IMR-90 (cell line): ENCODE measurements at regions not wholly inside any gene's neighbourhood (a gene's known extent, or its start where the extent isn't known, plus 50 kb on each side); places are given as distances from the start of the nearest gene placed in this dataset.
A peak's percentile ranks its signal among the peaks of the same experiment; 100 is the strongest.

Experiments used
- ATAC-seq: fragments of 200-7000 bp; cut with Tn5 transposase; 2 replicates; pipeline ENCODE4 v1.9.1; 2020; ENCODE audit warnings: low read depth, mild to moderate bottlenecking, moderate library complexity
- BruUV-seq: library from RNA; stranded (reverse); fragments of 400-500 nt; replicated peaks from 2 replicates; lab custom pipeline; 2021; lab: Mats Ljungman, UMichigan
- CTCF ChIA-PET: fragments of 300-600 bp; formaldehyde crosslinking; extraction: SDS; loops from one replicate; lab custom pipeline; 2021; ENCODE audit warnings: antibody characterized with exemption; lab: Yijun Ruan, JAX
- POLR2A ChIA-PET: fragments of 300-600 bp; sonication (Branson Sonifier 250); formaldehyde crosslinking; loops from one replicate; lab custom pipeline; 2022; ENCODE audit warnings: antibody characterized with exemption; ENCODE audit not compliant: unreplicated experiment; lab: Charles Lee
- DNase-seq: peaks from one replicate; pipeline ENCODE4 v3.0.0; 2013
- H2AFZ ChIP-seq: replicated peaks from 2 replicates; pipeline ENCODE3; 2013; ENCODE audit warnings: low read length, mild to moderate bottlenecking; ENCODE audit not compliant: poor library complexity
- H2AK5ac ChIP-seq: 2 replicates; pipeline ENCODE4 v1.6.1; 2013; ENCODE audit warnings: low read depth, low read length, inconsistent platforms
- H2AK9ac ChIP-seq: replicated peaks from 2 replicates; pipeline ENCODE3; 2013; ENCODE audit warnings: mild to moderate bottlenecking, low read depth, low read length, moderate library complexity; ENCODE audit not compliant: poor library complexity
- H2BK120ac ChIP-seq: 2 replicates; pipeline ENCODE4 v1.6.1; 2013; ENCODE audit warnings: low read depth, low read length, inconsistent platforms
- H2BK15ac ChIP-seq: 3 replicates; pipeline ENCODE4 v1.6.1; 2013; ENCODE audit warnings: low read depth, low read length, inconsistent platforms
- H2BK20ac ChIP-seq: 2 replicates; pipeline ENCODE4 v1.6.1; 2013; ENCODE audit warnings: low read depth, mild to moderate bottlenecking, inconsistent platforms, low read length, moderate library complexity
- H2BK5ac ChIP-seq: 2 replicates; pipeline ENCODE4 v1.6.1; 2013; ENCODE audit warnings: mild to moderate bottlenecking, low read depth, low read length, inconsistent platforms; ENCODE audit not compliant: poor library complexity, severe bottlenecking
- H3K14ac ChIP-seq: replicated peaks from 2 replicates; pipeline ENCODE4 v1.6.1; 2013; ENCODE audit warnings: low read depth, low read length, inconsistent platforms
- H3K18ac ChIP-seq: 2 replicates; pipeline ENCODE4 v1.6.1; 2013; ENCODE audit warnings: low read depth, low read length, control low read depth
- H3K23ac ChIP-seq: 2 replicates; pipeline ENCODE4 v1.6.1; 2013; ENCODE audit warnings: low read depth, low read length, inconsistent platforms
- H3K27ac ChIP-seq: 2 replicates; pipeline ENCODE4 v1.5.1; 2013; ENCODE audit warnings: mild to moderate bottlenecking, control low read depth, low read length; ENCODE audit not compliant: insufficient read depth
- H3K27me3 ChIP-seq: 2 replicates; pipeline ENCODE4 v1.6.1; 2013; ENCODE audit warnings: low read length; ENCODE audit not compliant: control insufficient read depth, insufficient read depth
- H3K36me3 ChIP-seq: 2 replicates; pipeline ENCODE4 v1.6.1; 2013; ENCODE audit warnings: low read length, mixed read lengths; ENCODE audit not compliant: control insufficient read depth, insufficient read depth
- H3K4ac ChIP-seq: 2 replicates; pipeline ENCODE4 v1.6.1; 2013; ENCODE audit warnings: low read depth, low read length, inconsistent platforms
- H3K4me1 ChIP-seq: 2 replicates; pipeline ENCODE4 v1.6.1; 2013; ENCODE audit warnings: low read length, mixed read lengths; ENCODE audit not compliant: control insufficient read depth, insufficient read depth
- H3K4me2 ChIP-seq: 2 replicates; pipeline ENCODE4 v1.6.1; 2013; ENCODE audit warnings: low read depth, mild to moderate bottlenecking, control low read depth, low read length, moderate library complexity
- H3K4me3 ChIP-seq: 2 replicates; pipeline ENCODE4 v1.5.1; 2013; ENCODE audit warnings: low read depth, mild to moderate bottlenecking, control low read depth, low read length, moderate library complexity; ENCODE audit not compliant: insufficient read depth
- H3K56ac ChIP-seq: 2 replicates; pipeline ENCODE4 v1.6.1; 2013; ENCODE audit warnings: low read length, inconsistent platforms; ENCODE audit not compliant: insufficient read depth; ENCODE audit errors: extremely low read depth
- H3K79me1 ChIP-seq, 2 experiments: 2 replicates each; pipeline ENCODE4 v1.6.1; 2013; ENCODE audit warnings: low read length in 2 of 2, inconsistent platforms in 1 of 2, low read depth in 1 of 2
- H3K9ac ChIP-seq: 2 replicates; pipeline ENCODE4 v1.6.1; 2013; ENCODE audit warnings: low read depth, low read length, control low read depth
- H3K9me1 ChIP-seq: 2 replicates; pipeline ENCODE4 v1.6.1; 2013; ENCODE audit warnings: low read length, inconsistent platforms; ENCODE audit not compliant: insufficient read depth
- H3K9me3 ChIP-seq: 2 replicates; pipeline ENCODE4 v1.6.1; 2013; ENCODE audit warnings: low read length; ENCODE audit not compliant: control insufficient read depth, insufficient read depth
- H4K20me1 ChIP-seq: 2 replicates; pipeline ENCODE4 v1.6.1; 2013; ENCODE audit warnings: low read length, inconsistent platforms; ENCODE audit not compliant: insufficient read depth
- H4K5ac ChIP-seq: 2 replicates; pipeline ENCODE4 v1.6.1; 2013; ENCODE audit warnings: mild to moderate bottlenecking, low read depth, low read length, control low read depth
- H4K8ac ChIP-seq, 2 experiments: 2 replicates each; pipeline ENCODE4 v1.6.1; 2013; ENCODE audit warnings: low read depth in 2 of 2, low read length in 2 of 2, control low read depth in 1 of 2, inconsistent platforms in 1 of 2
- H4K91ac ChIP-seq: 2 replicates; pipeline ENCODE4 v1.6.1; 2013; ENCODE audit warnings: low read depth, low read length, inconsistent platforms; ENCODE audit not compliant: insufficient read depth
- MAFK ChIP-seq: IDR thresholded peaks from 2 replicates; pipeline ENCODE4 v1.6.1; 2012; ENCODE audit warnings: low read depth, low read length, improper control_type of control experiment
- NFE2L2 ChIP-seq: fragments of 150-350 bp; IDR thresholded peaks from 2 replicates; pipeline ENCODE4 v1.6.1; 2016; ENCODE audit warnings: low read depth, mild to moderate bottlenecking, low read length
- SMC3 ChIP-seq: fragments of 150-350 bp; IDR thresholded peaks from 2 replicates; pipeline ENCODE4 v1.6.1; 2016; ENCODE audit warnings: low read depth, mild to moderate bottlenecking, antibody characterized with exemption, low read length, moderate library complexity
- USF2 ChIP-seq: fragments of 150-350 bp; IDR thresholded peaks from 2 replicates; pipeline ENCODE4 v1.6.1; 2017; ENCODE audit warnings: mild to moderate bottlenecking, antibody characterized with exemption, low read length, low read depth
- WGBS, 2 experiments: methylation state at CpG; one replicate each; pipeline versions ENCODE4 v1.1.5 to v1.1.7; 2013; ENCODE audit warnings: missing lambda C conversion rate in 2 of 2; ENCODE audit not compliant: insufficient read length in 1 of 2; ENCODE audit errors: extremely low coverage in 2 of 2; 5-methylcytosine and 5-hydroxymethylcytosine counted together
- dilution Hi-C: fragments of 300-500 bp; cut with HindIII; formaldehyde crosslinking; loops from one replicate; pipeline ENCODE4 v1.14.3; 2018; ENCODE audit warnings: low sequenced_read_pairs; ENCODE audit not compliant: unreplicated experiment
- in situ Hi-C: fragments of 300-500 bp; cut with MboI; formaldehyde crosslinking; loops from 3 replicates; pipeline ENCODE4 v1.14.3; 2019; ENCODE audit warnings: low sequenced_read_pairs, inconsistent platforms, mixed read lengths
- intact Hi-C: fragments of 100-400 bp; cut with micrococcal nuclease; formaldehyde crosslinking; loops from 2 replicates; pipeline ENCODE4 v1.10.0; 2022

GRCh38 chr15:39227001-39227400 is 353.9 kb upstream of the THBS1 start:
- H3K9me3 ChIP-seq = no peaks in the 10 kb centered on the region
- dilution Hi-C loops = no loop called here
- ATAC-seq = no peak

More at GRCh38 chr15:39227001-39227400, 353.9 kb upstream of the THBS1 start:
- peak overlapping the region; percentile 30; the same call in 1 of the 2 replicates for H2AK5ac ChIP-seq
- no peak overlapping the region for H3K18ac ChIP-seq
- POLR2A ChIA-PET = no interaction called here
- no peak overlapping the region for H4K5ac ChIP-seq
- H3K27me3 ChIP-seq = no peaks in the 10 kb centered on the region
- no peak overlapping the region for H3K56ac ChIP-seq
- H3K9me1 ChIP-seq = peaks cover 6% of the 10 kb centered on the region
- peak overlapping the region; percentile 45; the same call in 1 of the 2 replicates for H3K14ac ChIP-seq
- BruUV-seq = no TSS peak
- H3K4me2 ChIP-seq = no peak overlapping the region
- TF ChIP-seq SMC3 = no peak
- no peak for TF ChIP-seq NFE2L2
- TF ChIP-seq USF2 = no peak
- no peak for TF ChIP-seq MAFK
- peak overlapping the region; percentile 57; the same call in 2 of the 3 replicates for H2BK15ac ChIP-seq
- H3K27ac ChIP-seq = no peak overlapping the region
- H4K91ac ChIP-seq = 0 out of 2 replicates have a peak overlapping the region, but pooled peaks have one; percentile 27
- no peak overlapping the region; the same call in 1 of the 2 replicates for H2BK20ac ChIP-seq
- no peaks in the 10 kb centered on the region for H3K36me3 ChIP-seq
- DNase-seq = no peak
- H3K79me1 ChIP-seq = peaks cover 0 to 6% of the 10 kb centered on the region in 2 experiments; a peak in 1 of 4 replicates
- no peaks in the 10 kb centered on the region for H4K20me1 ChIP-seq
- in situ Hi-C loops (no loop called here), intact Hi-C loops (no loop called here)
- H2BK5ac ChIP-seq = no peak overlapping the region
- peak overlapping the region; percentile 55 for H2BK120ac ChIP-seq
- peak overlapping the region; percentile 63 for H3K4ac ChIP-seq
- no peak overlapping the region for H3K4me3 ChIP-seq
- no peak overlapping the region for H2AK9ac ChIP-seq
- H3K23ac ChIP-seq = no peak overlapping the region
- CTCF ChIA-PET = no interaction called here
- H4K8ac ChIP-seq = peak overlapping the region in 1 of 2 experiments; percentile 25; a peak in 1 of 4 replicates
- H2AFZ ChIP-seq = no peak overlapping the region
- H3K9ac ChIP-seq = no peak overlapping the region
- peaks cover 8% of the 10 kb centered on the region for H3K4me1 ChIP-seq
- no CpG with 5 or more reads among the region's 1 CpG for WGBS, 2 experiments
